ENCODE measurements at regions not wholly inside any gene's neighbourhood (a gene's known extent, or its start where the extent isn't known, plus 50 kb on each side); places are given as distances from the start of the nearest gene placed in this dataset.

GRCh38 chr5:124121198-124121597, 609.2 kb downstream of the CSNK1G3 start:
- TF ChIP-seq CTCF (IDR thresholded peaks at IDR 0.05) (no peak), POLR2A (IDR thresholded peaks at IDR 0.05) (no peak)
